GM18858 (cell line): ENCODE measurements at regions not wholly inside any gene's neighbourhood (a gene's known extent, or its start where the extent isn't known, plus 50 kb on each side); places are given as distances from the start of the nearest gene placed in this dataset.

ENCODE experiments used
- ATAC-seq: cut with Tn5 transposase; IDR thresholded peaks from one replicate; pipeline ENCODE4 v1.9.1; 2021; ENCODE audit not compliant: unreplicated experiment

- no peak for ATAC-seq
Measured at GRCh38 chr14:47746986-47747385, 71.6 kb upstream of the MDGA2 start.

GRCh38 chr14:47744155-47744554, 68.8 kb upstream of the MDGA2 start:
- no peak for ATAC-seq

- no peak for ATAC-seq
Measured at GRCh38 chr14:47739541-47739940, 64.1 kb upstream of the MDGA2 start.

GRCh38 chr14:47730296-47730695, 54.9 kb upstream of the MDGA2 start:
- ATAC-seq = no peak
